HEK293 (cell line): ENCODE measurements at regions not wholly inside any gene's neighbourhood (a gene's known extent, or its start where the extent isn't known, plus 50 kb on each side); places are given as distances from the start of the nearest gene placed in this dataset.

Experiments used
- CTCF ChIA-PET: fragments of 350-600 bp; formaldehyde crosslinking; extraction: SDS; loops from one replicate; lab custom pipeline; 2021; ENCODE audit warnings: antibody characterized with exemption; lab: Yijun Ruan, JAX
- POLR2A ChIA-PET: fragments of 300-600 bp; formaldehyde crosslinking; extraction: SDS; loops from one replicate; lab custom pipeline; 2020; ENCODE audit warnings: antibody characterized with exemption, inconsistent platforms; lab: Yijun Ruan, JAX
- H3K27ac ChIP-seq: fragments of 200-500 bp; sonication (Bioruptor generic); 2 replicates; pipeline ENCODE4 v1.5.1; 2014; ENCODE audit warnings: low read depth, low read length, control low read depth, inconsistent platforms; ENCODE audit errors: extremely low read depth
- H3K36me3 ChIP-seq, 2 experiments: fragments of 200-500 bp in 1 of 2; sonication (Bioruptor generic) in 1 of 2; 1 replicate in 1 of 2; 2 replicates in 1 of 2; pipeline ENCODE4 v1.5.1; 2014 to 2017; ENCODE audit warnings: inconsistent platforms in 2 of 2, low read length in 2 of 2; ENCODE audit not compliant: control insufficient read depth in 2 of 2, insufficient read depth in 1 of 2
- H3K4me1 ChIP-seq: fragments of 200-500 bp; sonication (Bioruptor generic); 2 replicates; pipeline ENCODE4 v1.5.1; 2014; ENCODE audit warnings: mild to moderate bottlenecking, low read length, inconsistent platforms; ENCODE audit not compliant: control insufficient read depth, insufficient read depth
- H3K4me3 ChIP-seq: 2 replicates; pipeline ENCODE4 v1.5.1; 2011; ENCODE audit warnings: low read depth, mild to moderate bottlenecking, control low read depth, low read length, moderate library complexity
- H3K9me3 ChIP-seq: fragments of 200-500 bp; sonication (Bioruptor generic); 2 replicates; pipeline ENCODE4 v1.5.1; 2014; ENCODE audit warnings: low read depth, low read length, inconsistent platforms; ENCODE audit not compliant: control insufficient read depth, insufficient read depth
- ATF2 ChIP-seq: fragments of 450-650 bp; formaldehyde crosslinking; IDR thresholded peaks from 2 replicates; pipeline ENCODE4 v1.5.1; 2016; ENCODE audit warnings: missing biosample characterization, missing genetic modification characterization, low read depth
- GLIS1 ChIP-seq: fragments of 450-650 bp; formaldehyde crosslinking; IDR thresholded peaks from 2 replicates; pipeline ENCODE4 v1.5.1; 2016; ENCODE audit warnings: missing biosample characterization, missing genetic modification characterization
- MEIS1 ChIP-seq: sonication (generic); formaldehyde crosslinking; IDR thresholded peaks from 2 replicates; pipeline ENCODE4 v1.8.1; 2022; ENCODE audit warnings: missing genetic modification reagents, mild to moderate bottlenecking, borderline replicate concordance
- MZF1 ChIP-seq: fragments of 450-650 bp; formaldehyde crosslinking; IDR thresholded peaks from 2 replicates; pipeline ENCODE4 v1.5.1; 2017; ENCODE audit warnings: missing biosample characterization, missing genetic modification characterization, borderline replicate concordance
- PRDM6 ChIP-seq: fragments of 450-650 bp; formaldehyde crosslinking; IDR thresholded peaks from 2 replicates; pipeline ENCODE4 v1.5.1; 2017; ENCODE audit warnings: missing biosample characterization, missing genetic modification characterization
- RBAK ChIP-seq: fragments of 450-650 bp; formaldehyde crosslinking; IDR thresholded peaks from 2 replicates; pipeline ENCODE4 v1.5.1; 2016; ENCODE audit warnings: missing biosample characterization, missing genetic modification characterization
- SCRT1 ChIP-seq: fragments of 450-650 bp; formaldehyde crosslinking; IDR thresholded peaks from 2 replicates; pipeline ENCODE4 v1.5.1; 2016; ENCODE audit warnings: missing biosample characterization, missing genetic modification characterization, borderline replicate concordance
- SCRT2 ChIP-seq: fragments of 450-650 bp; formaldehyde crosslinking; IDR thresholded peaks from 2 replicates; pipeline ENCODE4 v1.5.1; 2016; ENCODE audit warnings: missing biosample characterization, missing genetic modification characterization
- ZBTB8A ChIP-seq: fragments of 450-650 bp; formaldehyde crosslinking; IDR thresholded peaks from 2 replicates; pipeline ENCODE4 v1.5.1; 2016; ENCODE audit warnings: missing biosample characterization, missing genetic modification characterization
- ZFP69B ChIP-seq: fragments of 450-650 bp; formaldehyde crosslinking; IDR thresholded peaks from 2 replicates; pipeline ENCODE4 v1.5.1; 2016; ENCODE audit warnings: missing biosample characterization, missing genetic modification characterization
- ZNF19 ChIP-seq: fragments of 450-650 bp; formaldehyde crosslinking; IDR thresholded peaks from 2 replicates; pipeline ENCODE4; 2016; ENCODE audit warnings: missing biosample characterization, missing genetic modification characterization, low read depth
- ZNF488 ChIP-seq: fragments of 450-650 bp; formaldehyde crosslinking; IDR thresholded peaks from 2 replicates; pipeline ENCODE4 v1.5.1; 2016; ENCODE audit warnings: missing biosample characterization, missing genetic modification characterization
- ZNF513 ChIP-seq: fragments of 450-650 bp; IDR thresholded peaks from 2 replicates; pipeline ENCODE4 v1.5.1; 2018; ENCODE audit warnings: missing biosample characterization, missing genetic modification characterization
- ZNF555 ChIP-seq: fragments of 450-650 bp; formaldehyde crosslinking; conservative IDR thresholded peaks from 2 replicates; pipeline ENCODE4 v1.5.1; 2017; ENCODE audit warnings: missing biosample characterization, mild to moderate bottlenecking, missing genetic modification characterization, inconsistent platforms
- ZNF580 ChIP-seq: fragments of 450-650 bp; formaldehyde crosslinking; IDR thresholded peaks from 2 replicates; pipeline ENCODE4 v1.5.1; 2016; ENCODE audit warnings: missing biosample characterization, missing genetic modification characterization
- ZNF585B ChIP-seq: fragments of 450-650 bp; formaldehyde crosslinking; IDR thresholded peaks from 2 replicates; pipeline ENCODE4 v1.5.1; 2016; ENCODE audit warnings: missing biosample characterization, missing genetic modification characterization
- ZNF596 ChIP-seq: fragments of 450-650 bp; IDR thresholded peaks from 2 replicates; pipeline ENCODE4 v1.5.0; 2018; ENCODE audit warnings: missing biosample characterization, mild to moderate bottlenecking, missing genetic modification characterization, moderate library complexity
- ZNF645 ChIP-seq: fragments of 450-650 bp; formaldehyde crosslinking; IDR thresholded peaks from 2 replicates; pipeline ENCODE4; 2016; ENCODE audit warnings: missing biosample characterization, missing genetic modification characterization
- ZNF692 ChIP-seq: fragments of 450-650 bp; formaldehyde crosslinking; IDR thresholded peaks from 2 replicates; pipeline ENCODE4 v1.5.1; 2016; ENCODE audit warnings: missing biosample characterization, missing genetic modification characterization
- ZNF830 ChIP-seq: fragments of 450-650 bp; IDR thresholded peaks from 2 replicates; pipeline ENCODE4 v1.5.0; 2018; ENCODE audit warnings: missing biosample characterization, missing genetic modification characterization, low read depth, mild to moderate bottlenecking, moderate library complexity
- ZNF843 ChIP-seq: fragments of 450-650 bp; formaldehyde crosslinking; IDR thresholded peaks from 2 replicates; pipeline ENCODE4 v1.5.1; 2016; ENCODE audit warnings: missing biosample characterization, missing genetic modification characterization

- Histone ChIP-seq H3K4me1 (no peaks in the 10 kb centered on the region), H3K36me3 (no peaks in the 10 kb centered on the region), H3K27ac (no peak overlapping the region), H3K9me3 (no peaks in the 10 kb centered on the region)
- POLR2A ChIA-PET, result no interaction called here
- TF ChIP-seq ZFP69B (tag by site-specific recombination) (no peak), ATF2 (tag by site-specific recombination) (peak; percentile 59; the same call in 1 of the 2 replicates)
- TF ChIP-seq, all 188 proteins: peak for 1
- H3K4me3 ChIP-seq, result no peak overlapping the region
- CTCF ChIA-PET, result no interaction called here
Observed at GRCh38 chr5:24289582-24290335, 355.0 kb downstream of the CDH10 start.

GRCh38 chr5:24290536-24290935 is 354.2 kb downstream of the CDH10 start:
- TF ChIP-seq SCRT1 (tag by site-specific recombination), result no peak
- TF ChIP-seq ZNF19 (tag by site-specific recombination), result no peak
- TF ChIP-seq MEIS1 (CRISPR knock-in tag), result no peak
- no peak for TF ChIP-seq ZNF843
- TF ChIP-seq PRDM6 (tag by site-specific recombination), result no peak
- TF ChIP-seq RBAK (tag by site-specific recombination), result no peak
- no peak for TF ChIP-seq ZBTB8A (tag by site-specific recombination)
- no peak for TF ChIP-seq SCRT2 (tag by site-specific recombination)
- no peak for TF ChIP-seq ZNF585B (tag by site-specific recombination)
- TF ChIP-seq ZNF513 (tag by site-specific recombination), result no peak
- no peak for TF ChIP-seq GLIS1 (tag by site-specific recombination)
- no peak for TF ChIP-seq ZNF830 (tag by site-specific recombination)
- TF ChIP-seq ZNF555 (tag by site-specific recombination), result no peak
- TF ChIP-seq ZNF580 (tag by site-specific recombination), result no peak
- TF ChIP-seq ZNF692 (tag by site-specific recombination), result no peak
- TF ChIP-seq ZNF488, result no peak
- no peak for TF ChIP-seq ZNF596
- TF ChIP-seq ZNF645 (tag by site-specific recombination), result no peak
- TF ChIP-seq MZF1 (tag by site-specific recombination), result no peak
- TF ChIP-seq, all 188 proteins: peak for 0
- Histone ChIP-seq H3K4me1 (no peaks in the 10 kb centered on the region), H3K4me3 (no peak overlapping the region), H3K36me3 (no peaks in the 10 kb centered on the region), H3K27ac (no peak overlapping the region), H3K9me3 (no peaks in the 10 kb centered on the region)
- ChIA-PET CTCF (no interaction called here), POLR2A (no interaction called here)
